GM20431 (cell line): ENCODE measurements at regions not wholly inside any gene's neighbourhood (a gene's known extent, or its start where the extent isn't known, plus 50 kb on each side); places are given as distances from the start of the nearest gene placed in this dataset.
"Not testable (repeated sequence)": the region's sequence is repeated elsewhere in the genome, so short reads cannot be mapped to it uniquely, and the experiment has no call there.

Source experiments
- in situ Hi-C: fragments of 300-500 bp; cut with MseI, MboI; formaldehyde crosslinking; loops from one replicate; pipeline ENCODE4 v1.15.0; 2020; ENCODE audit warnings: low sequenced_read_pairs; ENCODE audit not compliant: unreplicated experiment

DNA sequence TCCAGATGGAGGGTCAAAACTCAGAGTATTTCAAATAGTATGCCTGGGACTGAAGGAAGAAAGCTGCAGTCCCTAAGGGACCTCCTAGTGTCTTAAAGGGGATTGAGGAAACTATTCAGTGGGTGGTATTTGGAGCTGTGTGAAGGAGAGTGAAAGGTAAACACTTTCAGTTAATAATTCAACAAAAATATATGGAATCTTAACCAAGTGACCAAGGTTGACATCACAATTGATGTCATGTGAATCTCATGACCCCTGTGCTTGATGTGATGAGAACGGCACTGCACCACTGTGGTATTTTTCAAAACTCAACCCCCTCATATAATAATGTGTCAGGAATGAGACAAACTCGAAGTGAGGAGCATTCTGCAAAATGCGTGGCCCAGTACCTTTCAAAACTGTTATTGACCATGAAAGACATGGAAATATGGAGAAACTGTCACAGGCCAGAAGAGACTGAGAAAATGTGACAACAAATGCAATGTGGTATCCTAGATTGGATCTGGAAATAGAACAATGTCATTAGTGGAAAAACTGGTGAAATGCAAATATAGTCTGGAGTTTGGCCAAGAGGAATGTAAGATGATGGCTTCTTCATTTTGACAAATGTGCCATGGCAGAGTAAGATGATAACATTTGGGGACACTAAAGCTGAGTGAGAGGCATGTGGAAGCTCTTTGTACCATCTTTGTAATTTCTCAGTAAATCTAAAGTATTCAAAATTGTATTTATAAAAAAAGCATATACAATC, 553.9 kb downstream of the RFC3 start:
- in situ Hi-C loops: no loop called here

DNA sequence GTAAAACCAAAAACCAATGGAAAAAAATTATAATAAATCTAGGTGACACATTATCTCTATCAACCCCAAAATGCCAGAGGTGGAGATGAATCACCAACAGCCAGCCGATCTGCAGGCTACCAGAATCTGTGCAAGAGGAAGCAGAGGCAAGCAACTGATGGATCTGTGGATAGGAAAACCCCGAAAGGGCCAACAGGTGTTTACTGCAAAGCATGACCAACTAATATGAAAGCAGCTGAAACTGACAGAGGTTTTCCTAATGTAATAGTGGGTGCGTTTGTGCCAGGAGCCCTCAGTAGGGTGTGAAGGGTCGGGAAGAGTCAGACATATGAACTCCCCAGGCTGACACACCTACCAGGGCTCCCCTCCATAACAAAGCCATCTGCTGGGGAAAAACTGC, 554.6 kb downstream of the RFC3 start:
- in situ Hi-C loops: no loop called here

DNA sequence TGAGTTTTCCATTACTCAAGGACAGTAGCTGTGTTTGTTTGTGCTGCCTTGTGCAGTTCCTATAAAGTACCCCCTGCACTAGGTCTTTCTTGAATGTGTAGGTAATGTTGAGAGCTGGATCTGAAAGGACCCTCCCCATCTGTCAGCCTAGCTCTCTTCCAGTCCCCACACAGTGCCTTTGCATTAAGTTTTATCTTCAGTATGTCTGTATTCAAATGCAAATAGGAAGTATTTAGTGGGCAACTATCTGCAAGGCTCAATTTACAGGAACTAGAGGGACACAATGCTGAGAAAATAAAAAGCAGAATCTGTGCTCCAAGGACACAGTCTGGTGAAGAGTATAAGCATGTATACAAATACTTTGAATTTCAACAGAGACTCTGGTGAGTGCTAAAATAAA, 558.5 kb downstream of the RFC3 start:
- in situ Hi-C loops: no loop called here

DNA sequence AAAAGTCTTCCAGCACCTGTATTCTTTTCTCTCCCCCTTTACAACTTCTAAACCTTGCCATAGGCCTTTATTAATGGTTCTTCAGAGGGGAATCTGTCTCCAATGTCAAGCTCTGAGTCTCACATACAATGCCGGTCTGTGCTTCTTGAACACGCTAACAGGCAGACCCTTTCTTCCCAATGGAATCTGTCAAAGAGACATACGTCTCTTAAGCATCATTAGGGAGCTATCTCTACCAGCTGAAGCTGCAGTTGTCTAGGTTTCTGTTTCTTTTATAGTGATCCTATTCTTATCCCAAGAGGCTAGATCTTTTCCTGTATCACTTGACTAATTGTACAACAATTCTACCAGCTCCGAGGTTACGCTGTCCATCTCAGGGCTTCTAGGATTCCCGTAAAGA, 560.8 kb upstream of the NBEA start:
- in situ Hi-C loops: no loop called here

DNA sequence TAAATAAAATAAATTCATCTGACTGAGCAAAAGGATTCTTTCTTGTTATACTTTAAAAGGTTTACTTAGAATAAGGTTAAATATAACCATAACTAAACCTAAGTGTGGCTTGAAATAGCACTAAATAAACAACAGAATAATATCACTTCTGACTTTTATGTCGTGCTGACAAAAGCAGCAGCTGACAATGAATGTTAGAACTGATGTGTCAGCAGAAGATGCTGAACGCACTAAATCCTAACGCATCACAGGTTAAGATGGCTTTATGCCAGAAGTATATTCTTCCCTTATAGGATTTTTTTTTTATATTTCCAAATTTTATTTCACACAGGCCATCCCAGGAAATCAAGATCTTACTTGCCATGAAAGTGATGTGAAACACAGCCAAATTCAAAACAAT, 558.3 kb upstream of the NBEA start:
- in situ Hi-C loops: no loop called here

DNA sequence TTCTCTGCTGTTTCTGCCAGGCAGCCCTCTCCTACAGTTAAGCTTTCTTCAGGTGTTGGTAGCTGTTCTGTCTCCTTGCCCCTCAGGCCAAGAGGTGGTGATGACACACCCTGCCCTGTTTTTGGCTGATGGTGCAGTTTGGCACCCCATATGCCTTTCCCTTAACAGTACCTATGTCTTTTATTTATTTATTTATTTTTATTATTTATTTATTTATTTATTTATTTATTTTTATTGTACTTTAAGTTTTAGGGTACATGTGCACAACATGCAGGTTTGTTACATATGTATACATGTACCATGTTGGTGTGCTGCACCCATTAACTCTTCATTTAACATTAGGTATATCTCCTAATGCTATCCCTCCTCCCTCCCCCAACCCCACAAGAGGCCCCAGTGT, 555.8 kb upstream of the NBEA start:
- in situ Hi-C loops: not testable (repeated sequence)

DNA sequence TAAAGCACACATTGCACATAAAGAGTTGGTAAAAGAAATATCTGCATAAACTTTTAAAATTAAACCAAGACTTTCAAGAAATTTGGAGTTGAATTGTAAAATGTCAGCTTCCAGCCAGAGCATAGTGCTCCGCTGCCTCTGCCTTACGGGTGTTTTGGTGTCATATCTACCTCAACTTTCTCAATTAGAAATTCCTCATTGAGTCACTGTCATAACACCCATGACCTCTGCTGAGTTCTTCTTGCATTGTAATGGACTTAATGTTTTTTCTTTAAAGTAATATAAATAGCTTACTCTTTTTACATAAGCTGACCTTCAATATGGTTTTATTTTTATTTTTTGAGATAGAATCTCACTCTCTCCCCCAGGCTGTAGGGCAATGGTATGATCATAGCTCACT, 551.0 kb upstream of the NBEA start:
- in situ Hi-C loops: no loop called here

DNA sequence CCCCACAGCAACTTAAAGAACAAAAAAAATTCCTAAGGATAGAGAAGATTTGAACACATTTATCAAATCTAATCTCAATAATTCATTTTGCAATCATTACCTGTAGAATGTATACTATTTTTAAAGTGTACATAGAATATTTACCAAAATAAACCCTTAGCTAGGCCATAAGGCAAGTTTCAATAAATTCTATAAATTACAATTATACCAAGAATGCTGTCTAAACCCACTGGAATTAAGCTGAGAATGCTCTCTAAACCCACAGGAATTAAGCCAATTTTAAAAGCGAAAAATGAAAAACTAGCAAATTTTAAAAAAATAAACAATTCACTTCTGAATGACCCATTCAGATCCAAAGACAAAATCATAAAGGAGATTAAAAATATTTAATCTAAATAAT, 540.4 kb upstream of the NBEA start:
- in situ Hi-C loops: no loop called here

DNA sequence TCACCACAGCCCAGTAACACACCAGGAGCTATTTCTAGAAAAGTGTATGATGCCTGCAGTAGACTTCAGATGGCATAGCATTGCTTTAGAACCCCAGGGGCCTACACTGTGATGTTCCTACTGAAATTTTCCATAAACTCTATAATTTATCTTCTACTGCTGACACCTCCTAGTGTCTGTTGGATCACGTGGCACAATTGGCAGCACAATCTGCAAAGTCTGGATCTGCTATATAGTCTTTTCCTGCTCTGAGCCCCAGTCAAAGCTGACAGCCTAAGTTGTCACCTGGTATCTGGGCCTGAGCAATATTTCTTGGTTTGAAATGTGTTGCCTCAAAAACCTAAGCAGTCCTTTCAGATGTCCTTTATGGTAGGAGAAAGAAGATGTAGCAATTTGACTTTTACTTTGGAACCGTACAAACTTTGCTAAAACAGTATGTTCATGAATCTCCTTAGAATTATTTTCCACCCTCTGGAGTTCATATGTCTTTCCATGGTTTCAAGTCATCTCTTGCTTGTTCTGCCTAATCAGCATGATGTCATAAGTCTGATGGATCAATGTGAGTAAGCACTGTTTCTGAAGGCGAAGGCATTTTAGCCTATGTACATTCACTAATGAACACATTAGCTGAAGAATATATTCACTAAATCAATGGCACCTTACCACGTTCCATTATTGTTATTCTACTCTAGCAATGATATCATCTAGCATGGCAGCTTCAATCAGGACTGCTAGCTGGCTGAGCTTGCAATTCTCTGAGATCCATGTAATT, 536.5 kb upstream of the NBEA start:
- in situ Hi-C loops: no loop called here

DNA sequence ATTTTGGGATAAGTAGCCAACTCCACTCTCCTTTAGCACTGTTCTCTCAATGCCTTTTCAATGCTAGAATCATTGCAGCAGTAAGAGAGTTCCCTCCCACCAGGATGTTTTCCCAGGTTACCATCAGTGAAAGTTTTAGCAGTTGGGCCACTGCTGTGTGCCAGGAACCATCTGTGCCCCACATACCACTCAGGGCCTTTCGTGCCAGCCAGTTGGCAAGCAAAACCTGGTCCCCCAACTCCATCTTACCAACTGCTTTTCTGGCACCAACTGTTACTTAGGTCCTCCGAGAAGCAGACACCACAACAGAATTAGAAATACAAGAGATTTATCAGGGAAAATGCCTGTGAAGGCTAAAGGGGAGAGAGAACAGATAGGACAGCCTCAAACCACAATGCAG, 533.4 kb upstream of the NBEA start:
- in situ Hi-C loops: no loop called here

DNA sequence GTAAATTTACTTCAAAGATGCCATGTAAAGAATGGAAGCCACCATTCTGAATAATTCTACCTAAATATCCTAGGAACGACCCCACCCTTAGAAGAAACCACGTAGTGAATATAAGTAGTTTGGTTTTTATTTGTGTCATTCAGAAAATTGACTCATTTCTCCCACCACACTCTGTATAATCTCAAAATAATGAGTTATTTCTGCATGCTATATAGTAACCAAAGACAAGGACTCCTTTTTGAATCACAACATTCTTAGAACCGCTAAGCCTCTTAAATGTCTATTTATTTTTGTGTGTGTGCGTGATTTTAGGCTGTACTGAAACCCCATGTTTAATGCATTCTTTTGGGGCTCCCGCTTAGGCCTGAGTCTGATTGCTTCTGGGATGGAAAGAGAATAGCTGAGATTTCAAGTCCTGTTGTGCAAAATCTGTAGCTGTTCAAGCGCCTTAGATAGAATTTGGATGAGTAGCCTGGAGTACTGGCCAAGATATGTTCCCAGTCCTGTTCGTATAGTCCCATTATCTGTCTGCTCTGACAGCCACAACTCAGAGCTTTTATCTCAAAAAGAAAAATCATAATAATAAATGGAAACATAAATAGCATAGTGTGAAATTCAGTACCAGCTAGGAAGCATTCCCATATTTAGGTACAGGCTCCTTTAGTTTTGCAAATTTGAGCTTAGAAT, 532.4 kb upstream of the NBEA start:
- in situ Hi-C loops: no loop called here

DNA sequence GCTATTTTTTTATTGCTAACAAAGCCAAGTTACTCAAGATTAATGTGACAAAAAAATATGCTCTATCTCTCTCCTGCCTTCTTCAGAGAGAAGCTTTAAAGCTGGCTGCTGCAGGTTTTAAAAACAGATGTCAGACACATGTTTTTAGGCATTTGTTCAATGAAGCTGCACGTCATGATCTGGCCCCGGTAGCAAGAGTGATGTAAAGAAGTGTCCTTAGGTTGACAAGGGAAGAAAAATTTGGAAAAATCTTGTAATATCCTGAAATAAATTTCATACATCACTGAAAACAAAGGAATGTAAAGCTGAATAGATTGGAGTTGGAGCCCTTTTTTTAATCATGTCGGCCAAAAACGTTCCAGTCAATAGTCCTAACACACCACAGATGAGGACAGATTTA, 531.4 kb upstream of the NBEA start:
- in situ Hi-C loops: no loop called here

DNA sequence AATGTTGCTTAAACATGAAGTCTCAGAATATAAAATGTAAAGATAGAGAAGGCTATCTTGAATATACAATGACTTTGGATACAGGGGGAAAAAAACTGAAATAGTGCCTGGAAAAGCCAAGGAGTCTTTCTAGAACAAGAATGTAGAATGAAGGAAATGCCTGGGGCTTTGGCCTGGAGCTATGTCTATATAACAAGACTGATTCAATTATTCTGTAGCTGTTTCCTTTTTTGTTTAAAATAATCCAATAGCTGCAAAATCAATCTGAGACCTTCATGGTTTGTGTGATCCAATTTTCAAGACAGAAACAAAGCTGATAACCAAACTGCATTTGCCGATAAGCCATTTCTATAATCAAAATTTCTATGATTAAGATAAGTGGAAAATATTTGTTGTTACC, 530.9 kb upstream of the NBEA start:
- in situ Hi-C loops: no loop called here

DNA sequence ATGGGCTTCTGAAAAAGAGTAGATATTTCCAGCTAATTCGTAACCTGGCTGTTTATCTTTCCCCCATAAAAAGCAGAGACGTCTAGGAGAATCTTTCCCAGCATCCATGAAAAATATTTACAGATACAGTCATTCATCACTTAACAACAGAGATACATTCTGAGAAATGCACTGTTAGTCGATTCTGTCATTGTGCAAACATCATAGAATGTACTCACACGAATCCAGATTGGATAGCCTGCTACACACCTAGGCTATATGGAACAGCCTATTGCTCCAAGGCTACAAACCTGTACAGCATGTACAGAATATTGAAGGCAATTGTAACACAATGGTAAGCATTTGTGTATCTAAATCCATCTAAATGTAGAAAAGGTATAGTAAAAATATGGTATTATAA, 530.2 kb upstream of the NBEA start:
- in situ Hi-C loops: no loop called here

DNA sequence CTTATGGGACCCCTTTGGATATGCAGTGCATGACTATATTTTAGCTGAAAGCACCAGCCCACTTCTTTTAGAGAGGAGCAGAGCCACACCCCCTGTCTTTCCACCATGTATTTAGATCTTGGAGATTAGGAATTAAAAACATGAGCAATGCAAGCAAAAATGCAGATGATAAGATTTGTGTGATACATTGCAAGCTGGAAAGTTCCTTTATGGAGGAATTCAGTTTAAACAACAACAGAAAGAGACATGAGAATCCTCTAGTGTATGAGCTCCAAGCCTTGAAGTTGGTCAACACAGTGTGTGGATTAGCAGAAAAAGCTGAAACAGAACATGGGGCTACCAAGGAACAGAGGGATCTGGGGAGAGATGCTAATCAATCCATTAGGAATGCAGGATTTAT, 529.8 kb upstream of the NBEA start:
- in situ Hi-C loops: no loop called here

DNA sequence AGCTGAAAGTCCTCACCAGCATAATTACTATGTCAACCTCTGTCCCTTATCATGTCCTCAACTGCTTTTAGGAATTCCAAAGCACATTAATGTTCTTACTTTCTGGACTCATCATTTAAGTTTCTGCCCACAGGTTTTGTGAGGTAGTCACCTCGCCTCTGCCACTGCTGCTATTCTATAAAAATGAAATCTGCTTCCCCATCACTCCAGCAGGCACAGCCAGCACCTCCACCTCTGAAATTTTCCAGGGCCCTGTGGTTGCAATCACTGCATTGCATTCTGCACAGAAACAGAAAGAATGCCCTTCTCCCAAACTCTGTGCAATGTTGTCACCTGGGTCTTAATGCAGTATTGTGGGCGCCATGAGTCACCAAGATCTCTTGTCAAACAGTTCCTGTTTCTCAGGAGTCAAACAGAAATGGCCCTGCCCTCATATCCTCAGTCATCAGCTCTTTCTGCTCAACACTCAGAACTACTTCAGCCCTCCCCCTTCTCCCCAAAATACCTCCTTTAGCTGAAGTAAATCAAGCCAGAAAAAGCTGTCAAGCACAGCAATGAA, 529.2 kb upstream of the NBEA start:
- in situ Hi-C loops: no loop called here

DNA sequence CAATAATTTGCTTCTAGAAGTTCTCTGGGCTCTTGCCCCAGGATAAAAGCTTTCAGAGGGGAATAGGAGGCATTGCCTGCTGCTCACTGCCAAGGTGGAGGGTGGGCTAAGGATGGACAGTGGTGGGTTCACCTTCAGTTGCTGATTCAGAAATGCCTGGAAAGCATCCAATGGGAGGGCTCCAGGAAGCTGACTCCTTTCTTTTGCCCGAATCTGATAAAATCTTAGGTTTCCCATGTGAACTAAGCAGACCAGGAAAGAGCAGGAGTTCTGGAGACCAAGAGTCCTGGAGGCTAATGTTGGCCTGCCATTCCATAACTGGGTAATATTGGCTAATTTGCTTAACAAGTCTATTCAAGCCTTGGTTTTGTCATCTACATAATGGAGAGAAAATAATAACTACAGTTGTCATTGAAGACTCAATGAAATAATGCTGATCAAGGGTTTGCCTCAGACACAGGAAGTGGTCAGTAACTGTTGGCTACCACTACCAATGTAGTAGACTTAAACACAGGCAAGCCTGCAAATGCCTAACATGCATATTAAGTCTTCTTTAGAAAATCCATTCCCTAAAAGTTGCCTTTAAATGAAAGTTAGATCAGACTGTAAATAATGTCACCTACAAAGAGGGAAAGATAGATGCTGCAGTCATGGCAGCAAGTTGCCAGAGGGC, 528.4 kb upstream of the NBEA start:
- in situ Hi-C loops: no loop called here

DNA sequence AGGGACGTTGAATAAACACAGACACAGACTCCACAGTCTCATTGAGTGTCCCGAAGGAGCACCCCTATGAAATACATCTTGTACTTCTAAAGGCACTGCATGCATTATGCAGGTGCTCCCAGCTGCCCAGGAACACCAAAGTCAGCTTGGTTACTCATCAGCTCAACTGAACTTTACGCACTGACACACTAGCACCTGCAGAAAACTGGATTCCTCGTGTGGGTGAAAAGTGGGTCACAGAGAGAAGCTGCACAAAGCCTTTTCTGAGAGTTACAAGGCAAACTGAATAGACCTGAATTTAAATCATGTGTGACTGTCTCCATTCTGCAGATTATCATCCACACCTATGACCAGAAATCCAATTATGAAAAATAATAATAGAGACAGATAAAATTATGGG, 527.5 kb upstream of the NBEA start:
- in situ Hi-C loops: no loop called here

DNA sequence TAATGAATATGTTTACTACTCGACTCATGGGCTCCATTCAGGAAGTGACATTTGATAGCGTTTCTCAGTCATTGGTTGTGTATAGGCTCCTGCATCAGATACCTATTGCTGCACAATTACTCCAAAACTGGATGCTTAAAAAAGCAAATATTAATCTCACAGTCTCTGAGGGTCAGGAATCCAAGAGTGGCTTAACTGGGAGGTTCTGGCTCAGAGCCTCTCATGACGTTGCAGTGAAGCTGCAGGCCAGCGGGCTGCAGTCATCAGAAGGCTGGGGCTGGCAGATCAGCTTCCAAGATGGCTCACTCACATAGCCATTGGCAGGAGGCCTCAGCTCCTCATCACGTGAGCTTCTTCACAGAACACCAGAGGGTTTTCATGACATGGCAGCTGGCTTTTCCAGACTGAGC, 525.1 kb upstream of the NBEA start:
- in situ Hi-C loops: no loop called here

DNA sequence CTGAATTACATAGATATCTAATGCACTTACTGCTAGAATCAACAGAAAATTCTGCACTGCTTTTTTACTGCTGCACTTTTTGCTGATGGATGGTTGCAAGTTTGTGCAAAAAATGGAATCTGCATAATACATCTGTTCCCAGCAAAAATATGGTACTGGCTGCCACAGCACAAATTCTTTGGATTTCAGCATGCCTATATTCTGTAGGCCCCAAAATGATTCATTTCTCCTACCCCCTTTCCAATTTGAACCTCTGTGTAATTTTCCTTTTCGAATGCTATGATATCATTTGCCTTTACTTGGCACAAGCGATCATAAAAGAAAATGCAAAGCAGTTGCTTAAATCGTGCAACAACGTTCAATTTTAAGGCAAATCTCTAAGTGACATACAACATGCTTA, 524.2 kb upstream of the NBEA start:
- in situ Hi-C loops: no loop called here
